ENCODE measurements at regions not wholly inside any gene's neighbourhood (a gene's known extent, or its start where the extent isn't known, plus 50 kb on each side); places are given as distances from the start of the nearest gene placed in this dataset.

GRCh38 chr12:108008163-108008905, 120.8 kb upstream of the WSCD2 start:
- no peak for TF ChIP-seq CTCF (IDR thresholded peaks at IDR 0.05)
- no peak for TF ChIP-seq POLR2A (IDR thresholded peaks at IDR 0.05)
- Histone ChIP-seq H3K9me3 (no peaks in the 10 kb centered on the region), H3K4me3 (no peak overlapping the region), H3K4me1 (no peaks in the 10 kb centered on the region), H3K27ac (no peak overlapping the region), H3K36me3 (no peaks in the 10 kb centered on the region), H3K27me3 (no peaks in the 10 kb centered on the region)
- DNase-seq = no peak

- no peaks in the 10 kb centered on the region for H3K9me3 ChIP-seq
- H3K4me1 ChIP-seq = no peaks in the 10 kb centered on the region
- H3K36me3 ChIP-seq = no peaks in the 10 kb centered on the region
- no peak for DNase-seq
- TF ChIP-seq CTCF (IDR thresholded peaks at IDR 0.05) = no peak
- TF ChIP-seq POLR2A (IDR thresholded peaks at IDR 0.05) = no peak
- no peak overlapping the region for H3K4me3 ChIP-seq
- H3K27ac ChIP-seq = no peak overlapping the region
- no peaks in the 10 kb centered on the region for H3K27me3 ChIP-seq
These were observed 119.5 kb upstream of the WSCD2 start for GRCh38 chr12:108009442-108010070.

- Histone ChIP-seq H3K9me3 (no peaks in the 10 kb centered on the region), H3K27ac (no peak overlapping the region), H3K4me1 (no peaks in the 10 kb centered on the region), H3K4me3 (no peak overlapping the region), H3K27me3 (no peaks in the 10 kb centered on the region), H3K36me3 (no peaks in the 10 kb centered on the region)
- no peak for DNase-seq
- TF ChIP-seq POLR2A (IDR thresholded peaks at IDR 0.05) (no peak), CTCF (IDR thresholded peaks at IDR 0.05) (no peak)
These were observed 113.0 kb upstream of the WSCD2 start for GRCh38 chr12:108016022-108016564.

- no peak for DNase-seq
- no peak overlapping the region for H3K4me3 ChIP-seq
- TF ChIP-seq CTCF (IDR thresholded peaks at IDR 0.05) (no peak), POLR2A (IDR thresholded peaks at IDR 0.05) (no peak)
- H3K27ac ChIP-seq = no peak overlapping the region
- no peaks in the 10 kb centered on the region for H3K9me3 ChIP-seq
- no peaks in the 10 kb centered on the region for H3K27me3 ChIP-seq
- H3K36me3 ChIP-seq = no peaks in the 10 kb centered on the region
- no peaks in the 10 kb centered on the region for H3K4me1 ChIP-seq
These were observed 111.5 kb upstream of the WSCD2 start for GRCh38 chr12:108017472-108018057.

GRCh38 chr12:108019862-108020261, 109.2 kb upstream of the WSCD2 start:
- TF ChIP-seq POLR2A (IDR thresholded peaks at IDR 0.05) (no peak), CTCF (IDR thresholded peaks at IDR 0.05) (no peak)
- DNase-seq = no peak

More at GRCh38 chr12:108019862-108020261, 109.2 kb upstream of the WSCD2 start:
- Histone ChIP-seq H3K36me3 (no peaks in the 10 kb centered on the region), H3K9me3 (no peaks in the 10 kb centered on the region), H3K4me1 (no peaks in the 10 kb centered on the region), H3K4me3 (no peak overlapping the region), H3K27me3 (no peaks in the 10 kb centered on the region), H3K27ac (no peak overlapping the region)

Measured in Peyer's patch (tissue), 4 donors.